M059J (cell line): ENCODE measurements at regions not wholly inside any gene's neighbourhood (a gene's known extent, or its start where the extent isn't known, plus 50 kb on each side); places are given as distances from the start of the nearest gene placed in this dataset.

Experiments used
- DNase-seq: peaks from one replicate; pipeline ENCODE4 v3.0.0-alpha.2; 2012; ENCODE audit warnings: low read depth

GRCh38 chr6:141321493-141322347 lies 811.0 kb upstream of the GJE1 start:
- DNase-seq, result peak; percentile 15

DNA sequence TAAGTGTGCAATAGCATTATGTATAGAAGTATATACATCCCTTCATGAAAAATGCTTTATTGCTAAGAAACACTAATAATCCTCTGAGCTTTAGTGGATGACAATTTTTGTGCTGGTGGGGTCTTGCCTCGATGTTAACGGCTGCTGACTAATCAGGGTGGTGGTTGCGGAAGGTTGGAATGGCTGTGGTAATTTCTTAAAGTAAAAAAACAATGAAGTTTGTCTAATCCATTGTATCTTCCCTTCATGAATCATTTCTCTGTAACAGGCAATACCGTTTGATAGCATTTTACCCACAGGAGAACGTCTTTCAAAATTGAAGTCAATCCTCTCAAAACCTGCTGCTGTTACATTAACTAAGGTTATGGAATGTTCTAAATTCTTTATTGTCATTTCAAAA lies 816.5 kb upstream of the GJE1 start:
- DNase-seq, result no peak

- no peak for DNase-seq
Observed at GRCh38 chr6:141313986-141314385, 818.7 kb upstream of the GJE1 start.

GRCh38 chr6:141309295-141309694 lies 823.4 kb upstream of the GJE1 start:
- DNase-seq, result peak; percentile 23

DNA sequence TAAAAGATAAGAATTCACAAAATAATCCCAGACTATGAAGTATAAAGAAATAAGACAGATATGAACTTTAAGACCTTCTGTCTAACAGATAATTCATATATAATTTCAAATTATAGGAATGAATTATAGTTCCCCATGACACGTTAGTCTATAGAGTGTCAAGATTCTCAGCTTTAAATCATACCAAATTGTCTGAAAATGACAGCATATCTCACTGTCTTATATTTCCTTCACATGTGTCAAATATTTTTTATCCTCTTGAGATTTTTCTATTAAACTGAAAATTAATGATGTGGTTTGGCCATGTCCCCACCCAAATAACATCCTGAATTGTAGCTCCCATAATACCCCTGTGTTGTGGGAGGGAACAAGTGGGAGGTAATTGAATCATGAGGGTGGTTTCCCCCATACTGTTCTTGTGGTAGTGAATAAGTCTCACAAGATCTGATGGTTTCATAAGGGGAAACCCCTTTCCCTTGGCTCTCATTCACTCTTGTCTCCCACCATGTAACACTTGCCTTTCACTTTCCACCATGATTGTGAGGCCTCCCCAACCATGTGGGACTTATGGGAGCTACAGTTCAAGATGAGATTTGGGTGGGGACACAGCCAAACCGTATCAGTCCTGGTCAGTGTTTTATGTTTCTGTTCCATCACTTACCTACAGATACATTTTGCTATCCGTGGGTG lies 825.3 kb upstream of the GJE1 start:
- no peak for DNase-seq

DNA sequence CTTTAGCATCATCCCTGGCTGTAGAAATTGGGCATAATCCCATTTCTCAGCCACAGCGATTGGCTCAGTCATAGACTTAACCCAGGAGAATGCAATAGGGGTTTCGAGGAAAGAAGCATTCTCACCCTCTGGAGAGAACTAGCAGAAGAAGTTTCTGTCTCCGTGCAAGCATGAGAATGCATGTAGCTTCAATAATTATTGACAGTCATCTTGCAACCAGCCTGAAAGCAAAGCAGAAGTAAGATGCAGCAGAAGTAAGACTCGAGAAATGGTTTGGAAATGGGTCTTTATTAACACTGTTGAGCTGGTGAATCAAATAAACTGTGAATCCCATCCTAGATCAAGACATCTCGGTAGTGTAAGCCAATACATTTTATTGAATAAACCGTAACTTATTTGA lies 828.8 kb upstream of the GJE1 start:
- no peak for DNase-seq

DNA sequence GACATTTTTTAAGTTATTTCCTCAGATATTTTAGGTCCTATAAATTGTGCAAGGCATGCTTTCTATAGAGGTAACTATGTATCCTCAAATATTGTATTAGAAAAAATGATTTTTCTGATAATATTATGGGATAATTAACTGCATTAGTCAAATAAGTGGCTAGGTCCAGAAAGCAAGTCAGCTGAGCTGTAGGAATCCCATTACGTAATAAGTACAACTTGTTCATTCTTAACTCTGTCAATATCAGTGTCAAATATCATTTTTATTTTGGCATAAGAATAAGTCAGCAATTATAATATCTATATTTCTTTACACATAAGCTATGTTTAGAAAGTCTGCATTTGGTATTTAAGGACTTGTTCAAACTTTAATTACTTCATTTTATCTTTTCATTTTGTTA lies 830.9 kb upstream of the GJE1 start:
- no peak for DNase-seq

- no peak for DNase-seq
Observed at GRCh38 chr6:141290941-141291721, 841.6 kb upstream of the GJE1 start.

GRCh38 chr6:141288947-141289346 lies 843.8 kb upstream of the GJE1 start:
- DNase-seq, result no peak

GRCh38 chr6:141282263-141282662 lies 850.5 kb upstream of the GJE1 start:
- DNase-seq, result no peak

GRCh38 chr6:141269684-141270083 lies 863.0 kb upstream of the GJE1 start:
- no peak for DNase-seq

GRCh38 chr6:141267420-141267819 lies 865.3 kb upstream of the GJE1 start:
- DNase-seq, result no peak

GRCh38 chr6:141265756-141266623 lies 866.7 kb upstream of the GJE1 start:
- peak; percentile 27 for DNase-seq

GRCh38 chr6:141264101-141264500 lies 868.6 kb upstream of the GJE1 start:
- peak; percentile 5 for DNase-seq

GRCh38 chr6:141261672-141262060 lies 871.1 kb upstream of the GJE1 start:
- no peak for DNase-seq

GRCh38 chr6:141261016-141261671 lies 871.6 kb upstream of the GJE1 start:
- no peak for DNase-seq

GRCh38 chr6:141260627-141261015 lies 872.1 kb upstream of the GJE1 start:
- no peak for DNase-seq

DNA sequence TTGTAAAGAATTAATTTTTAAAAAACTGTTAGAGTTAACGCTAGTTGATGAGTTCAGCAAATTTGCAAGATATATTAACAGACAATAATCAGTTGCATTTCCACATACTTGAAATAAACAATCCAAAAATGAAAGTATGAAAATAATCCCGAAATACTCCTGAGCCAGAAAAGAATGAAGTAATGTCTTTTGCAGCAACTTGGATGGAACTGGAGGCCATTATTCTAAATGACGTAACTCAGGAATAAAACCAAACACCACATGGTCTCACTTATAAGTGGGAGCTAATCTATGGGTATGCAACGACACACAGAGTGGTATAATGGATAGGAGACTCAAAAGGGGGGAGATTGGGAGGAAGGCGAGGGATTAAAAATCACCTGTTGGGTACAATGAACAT lies 872.9 kb upstream of the GJE1 start:
- DNase-seq, result no peak

DNA sequence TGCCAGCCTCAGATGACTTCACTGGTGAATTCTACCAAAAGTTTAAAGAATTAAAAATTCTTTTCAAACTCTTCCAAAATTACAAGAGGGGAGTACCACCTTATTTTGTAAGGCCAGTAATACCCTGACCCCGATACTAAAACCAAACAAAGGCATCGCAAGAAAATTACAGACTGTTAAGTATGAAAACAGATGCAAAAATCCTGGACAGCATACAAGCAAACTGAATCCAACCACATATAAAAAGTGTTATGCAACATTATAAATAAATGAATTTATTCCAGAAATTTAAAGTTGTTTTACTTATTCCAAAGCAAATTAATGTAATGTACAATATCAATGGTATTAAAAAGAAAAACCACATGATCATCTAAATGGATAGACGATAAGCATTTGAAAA lies 873.6 kb upstream of the GJE1 start:
- no peak for DNase-seq

GRCh38 chr6:141258516-141258915 lies 874.2 kb upstream of the GJE1 start:
- no peak for DNase-seq

DNA sequence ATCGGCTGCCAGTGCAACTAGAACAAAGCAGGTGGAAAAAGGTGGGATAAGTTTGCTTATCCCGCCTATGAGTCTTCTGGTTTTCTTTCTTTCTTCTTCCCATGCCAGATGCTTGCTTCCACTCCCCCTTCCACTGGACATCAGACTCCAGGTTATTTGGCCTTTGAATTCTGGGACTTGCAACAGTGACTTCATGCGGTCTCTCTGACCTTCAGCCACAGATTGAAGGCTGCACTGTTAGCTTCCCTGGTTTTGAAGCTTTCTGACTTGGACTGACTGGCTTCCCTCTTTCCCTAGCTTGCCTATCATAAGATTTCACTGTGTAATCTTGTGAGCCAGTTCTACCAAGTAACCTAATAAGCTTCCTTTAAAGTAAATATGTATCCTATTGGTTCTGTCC lies 878.4 kb upstream of the GJE1 start:
- no peak for DNase-seq
